Colonic mucosa (tissue), 4 donors: ENCODE measurements at regions not wholly inside any gene's neighbourhood (a gene's known extent, or its start where the extent isn't known, plus 50 kb on each side); places are given as distances from the start of the nearest gene placed in this dataset.

Experiments used
- DNase-seq: peaks from one replicate; pipeline ENCODE4 v3.0.0-alpha.2; 2020
- H3K27ac ChIP-seq: fragments of 200-600 bp; one replicate; pipeline ENCODE4 v1.8.0; 2021
- H3K27me3 ChIP-seq: fragments of 200-600 bp; one replicate; pipeline ENCODE4 v1.8.0; 2021
- H3K36me3 ChIP-seq: fragments of 200-600 bp; one replicate; pipeline ENCODE4 v1.8.0; 2021
- H3K4me1 ChIP-seq: fragments of 200-600 bp; one replicate; pipeline ENCODE4 v1.8.0; 2021; ENCODE audit warnings: mild to moderate bottlenecking
- H3K4me3 ChIP-seq: fragments of 200-600 bp; one replicate; pipeline ENCODE4 v1.8.0; 2021
- H3K9ac ChIP-seq, 2 donors: one replicate each; pipeline ENCODE4 v1.7.0; 2013; ENCODE audit warnings: control low read depth in 2 of 2, low read depth in 2 of 2, low read length in 2 of 2
- H3K9me3 ChIP-seq: fragments of 200-600 bp; one replicate; pipeline ENCODE4 v1.8.0; 2021
- CTCF ChIP-seq: fragments of 200-600 bp; IDR thresholded peaks from one replicate; pipeline ENCODE4 v1.8.0; 2022; ENCODE audit warnings: antibody characterized with exemption, mild to moderate bottlenecking
- intact Hi-C: fragments of 100-400 bp; cut with DNase I; formaldehyde crosslinking; loops from one replicate; pipeline ENCODE4 v1.14.1; 2022
- donor health status: healthy.
- donor health status: DM: no; HTN: no; CAD: no.
- donor health status: DM: no; HTN: no; CAD: no.

- no peak overlapping the region for H3K27ac ChIP-seq
- intact Hi-C loops = no loop called here
- no peaks in the 10 kb centered on the region for H3K36me3 ChIP-seq
- no peak for TF ChIP-seq CTCF
- H3K27me3 ChIP-seq = no peaks in the 10 kb centered on the region
- H3K9me3 ChIP-seq = no peaks in the 10 kb centered on the region
- no peak for DNase-seq
- no peak overlapping the region for H3K9ac ChIP-seq
- H3K4me1 ChIP-seq = no peaks in the 10 kb centered on the region
- no peak overlapping the region for H3K4me3 ChIP-seq
Observed at GRCh38 chr2:220510668-220511067, 883.2 kb downstream of the SLC4A3 start.

DNA sequence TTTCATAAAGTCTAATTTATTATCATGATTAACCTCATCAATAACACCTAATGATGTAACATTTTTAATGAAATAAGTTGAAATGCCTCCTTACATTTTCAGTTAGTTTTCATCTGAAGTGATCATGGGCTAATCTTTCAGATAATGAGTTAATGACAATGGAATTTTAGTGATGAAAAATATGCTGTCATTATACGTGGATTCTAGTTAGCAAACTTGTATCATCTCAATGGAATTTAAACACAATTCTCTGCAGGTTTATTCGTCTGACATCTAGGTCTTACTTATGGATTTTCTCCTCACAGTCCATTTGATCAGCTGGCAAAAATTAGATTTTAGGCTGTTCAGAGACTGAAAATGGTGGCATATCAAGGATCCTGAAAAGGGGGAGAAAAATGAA, 885.0 kb downstream of the SLC4A3 start:
- Histone ChIP-seq H3K27me3 (no peaks in the 10 kb centered on the region), H3K4me3 (no peak overlapping the region), H3K4me1 (no peaks in the 10 kb centered on the region), H3K9ac (no peak overlapping the region), H3K9me3 (no peaks in the 10 kb centered on the region), H3K27ac (no peak overlapping the region), H3K36me3 (no peaks in the 10 kb centered on the region)
- no peak for DNase-seq
- no peak for TF ChIP-seq CTCF
- intact Hi-C loops = no loop called here

- DNase-seq = no peak
- H3K36me3 ChIP-seq = no peaks in the 10 kb centered on the region
- intact Hi-C loops = no loop called here
- no peak overlapping the region for H3K9ac ChIP-seq
- H3K9me3 ChIP-seq = no peaks in the 10 kb centered on the region
- TF ChIP-seq CTCF = no peak
- H3K27me3 ChIP-seq = no peaks in the 10 kb centered on the region
- H3K4me1 ChIP-seq = no peaks in the 10 kb centered on the region
- H3K4me3 ChIP-seq = no peak overlapping the region
- no peak overlapping the region for H3K27ac ChIP-seq
Observed at GRCh38 chr2:220513573-220514288, 886.3 kb downstream of the SLC4A3 start.

- no peaks in the 10 kb centered on the region for H3K27me3 ChIP-seq
- H3K27ac ChIP-seq = no peak overlapping the region
- H3K4me3 ChIP-seq = no peak overlapping the region
- DNase-seq = no peak
- no peak for TF ChIP-seq CTCF
- no peaks in the 10 kb centered on the region for H3K9me3 ChIP-seq
- H3K9ac ChIP-seq = no peak overlapping the region
- H3K4me1 ChIP-seq = no peaks in the 10 kb centered on the region
- H3K36me3 ChIP-seq = no peaks in the 10 kb centered on the region
- intact Hi-C loops = no loop called here
Observed at GRCh38 chr2:220521551-220521950, 894.1 kb downstream of the SLC4A3 start.

DNA sequence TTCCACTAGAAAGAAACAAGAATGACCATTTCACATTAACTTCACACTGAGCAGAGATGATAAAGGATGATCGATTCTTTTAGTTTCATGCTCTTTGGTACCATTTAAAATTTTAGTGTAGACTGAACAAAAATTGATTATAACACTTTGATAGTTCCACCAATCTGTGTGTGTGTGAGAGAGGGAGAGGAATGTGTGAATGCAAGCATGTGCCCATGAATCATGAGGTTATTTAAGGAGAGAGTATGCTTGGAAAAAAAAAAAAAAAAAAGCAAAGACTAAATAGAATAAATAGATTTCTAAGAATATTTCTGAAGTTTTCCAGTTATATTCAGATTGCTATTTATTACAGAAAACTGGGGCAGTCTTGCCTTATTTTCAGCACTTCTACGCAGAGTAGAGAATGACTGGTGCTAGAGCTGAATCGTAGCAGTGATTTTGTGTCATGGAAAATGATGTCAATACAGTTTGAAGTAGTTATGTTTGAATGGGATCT, 900.8 kb downstream of the SLC4A3 start:
- Histone ChIP-seq H3K4me1 (no peaks in the 10 kb centered on the region), H3K4me3 (no peak overlapping the region), H3K36me3 (no peaks in the 10 kb centered on the region), H3K9ac (no peak overlapping the region), H3K27ac (no peak overlapping the region), H3K9me3 (no peaks in the 10 kb centered on the region), H3K27me3 (no peaks in the 10 kb centered on the region)
- intact Hi-C loops = no loop called here
- no peak for DNase-seq
- no peak for TF ChIP-seq CTCF
